ENCODE measurements at regions not wholly inside any gene's neighbourhood (a gene's known extent, or its start where the extent isn't known, plus 50 kb on each side); places are given as distances from the start of the nearest gene placed in this dataset.

DNA sequence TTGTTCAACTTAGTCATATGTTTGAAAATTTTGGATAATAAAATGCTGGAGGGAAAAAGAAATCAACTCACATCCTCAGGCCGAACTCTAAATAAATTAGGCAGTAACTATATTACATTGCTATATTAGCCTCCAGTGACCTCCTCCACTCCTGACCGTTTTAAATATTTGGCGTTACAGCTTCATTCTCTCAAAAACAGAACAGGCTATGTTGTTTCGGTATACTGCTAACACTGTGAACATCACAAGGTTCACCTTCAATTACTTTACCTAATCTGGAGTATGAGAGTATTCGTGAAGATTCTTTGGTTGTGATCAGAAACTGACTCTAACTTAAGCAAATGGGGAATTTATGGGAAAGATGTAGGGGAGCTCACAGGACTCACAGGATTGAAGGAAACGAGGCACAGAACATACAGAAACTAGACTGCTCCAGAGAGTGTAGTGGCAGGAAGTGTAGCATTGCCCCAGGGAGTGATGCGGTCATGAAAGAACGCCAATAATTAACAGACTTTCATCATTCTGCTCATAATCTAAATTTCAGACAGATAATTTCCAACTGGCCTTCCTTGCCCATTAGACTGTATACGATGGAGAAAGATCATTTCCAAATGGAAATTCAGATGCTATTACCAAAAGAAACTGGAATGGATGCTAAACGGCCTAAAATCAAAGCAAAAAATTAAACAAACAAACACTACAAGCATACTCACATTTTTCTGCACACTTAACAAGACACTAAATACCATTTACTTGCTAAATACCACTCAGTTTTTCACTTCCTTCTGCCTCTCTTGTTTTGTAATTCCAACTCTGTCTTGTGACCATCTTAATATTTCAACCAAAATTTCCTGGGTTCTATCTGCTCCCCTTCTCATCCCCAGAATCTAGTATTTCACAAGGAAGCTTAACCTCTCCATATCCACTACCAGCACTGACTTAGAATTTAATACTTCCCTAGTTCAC, 110.1 kb upstream of the LPAR1 start:
- TF ChIP-seq CTCF (IDR thresholded peaks at IDR 0.05; ENCODE audit: low read depth, low read length), result no peak
- TF ChIP-seq EZH2phosphoT487 (IDR thresholded peaks at IDR 0.05; ENCODE audit: low read depth), result no peak

Measured in OCI-LY3 (cell line).